ENCODE measurements at regions not wholly inside any gene's neighbourhood (a gene's known extent, or its start where the extent isn't known, plus 50 kb on each side); places are given as distances from the start of the nearest gene placed in this dataset.

DNA sequence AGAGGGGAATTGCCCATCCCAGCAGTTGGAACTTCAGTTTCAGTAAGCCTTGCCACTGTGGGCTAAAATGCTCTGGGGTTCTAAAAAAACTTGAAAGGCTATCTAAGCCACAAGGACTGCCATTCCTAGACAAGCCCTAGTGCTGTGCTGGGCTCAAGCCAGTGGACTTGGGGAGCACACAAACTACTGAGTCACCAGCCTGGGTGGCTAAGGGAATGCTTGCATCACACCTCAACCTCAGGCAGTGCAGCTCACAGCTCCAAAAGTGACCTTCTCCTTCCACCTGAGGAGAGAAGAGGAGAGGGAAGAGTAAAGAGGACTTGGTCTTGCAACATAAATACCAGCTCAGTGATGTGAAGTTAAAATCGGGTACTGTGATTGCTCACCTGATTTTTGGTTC is 116.7 kb upstream of the GLRA2 start:
- no peak for TF ChIP-seq POLR2AphosphoS5 (IDR thresholded peaks at IDR 0.05; ENCODE audit: insufficient read depth in 1 of 2, low read depth in 1 of 2)
- no peak for TF ChIP-seq CTCF (IDR thresholded peaks at IDR 0.05)

Data from vagina (tissue), 2 donors.